GM12891 (cell line): ENCODE measurements at regions not wholly inside any gene's neighbourhood (a gene's known extent, or its start where the extent isn't known, plus 50 kb on each side); places are given as distances from the start of the nearest gene placed in this dataset.

Experiments used
- POLR2A ChIP-seq: IDR thresholded peaks from 2 replicates; pipeline ENCODE4 v1.6.1; 2011; ENCODE audit warnings: low read depth, low read length, control low read depth
- POLR2AphosphoS5 ChIP-seq: IDR thresholded peaks from 2 replicates; pipeline ENCODE4 v1.6.1; 2011; ENCODE audit warnings: low read depth, low read length, control low read depth
- POU2F2 ChIP-seq: IDR thresholded peaks from 2 replicates; pipeline ENCODE4 v1.6.1; 2011; ENCODE audit warnings: low read depth, mild to moderate bottlenecking, control low read depth, low read length, moderate library complexity
- TAF1 ChIP-seq: IDR thresholded peaks from 2 replicates; pipeline ENCODE4 v1.6.1; 2011; ENCODE audit warnings: low read depth, low read length, control low read depth

DNA sequence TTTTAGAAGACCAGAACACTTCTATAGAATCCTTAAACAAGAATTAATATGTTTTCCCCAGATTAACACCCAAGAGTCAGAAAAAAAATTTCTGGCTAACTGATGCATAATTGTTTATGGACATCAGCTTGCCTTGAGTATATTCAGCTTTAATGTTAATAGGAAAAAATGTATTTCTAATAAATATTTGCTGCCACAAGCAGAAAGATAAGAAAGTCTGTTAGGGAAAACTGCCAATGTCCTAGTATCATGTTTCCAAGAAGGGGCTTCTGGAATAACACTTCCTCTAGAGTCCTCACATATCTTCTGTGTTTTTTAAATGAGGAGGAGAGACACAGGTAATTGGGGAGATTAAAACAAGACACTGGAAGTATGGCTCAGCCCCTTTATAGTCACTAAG is 202.1 kb upstream of the TET2 start:
- TF ChIP-seq TAF1 (no peak), POLR2A (no peak), POU2F2 (no peak), POLR2AphosphoS5 (no peak)
